CD4-positive, alpha-beta T cell (primary cell): ENCODE measurements at regions not wholly inside any gene's neighbourhood (a gene's known extent, or its start where the extent isn't known, plus 50 kb on each side); places are given as distances from the start of the nearest gene placed in this dataset.

Experiments used
- ATAC-seq: fragments of 200-7000 bp; cut with Tn5 transposase; one replicate; pipeline ENCODE4 v1.10.0; 2022; ENCODE audit warnings: mild to moderate bottlenecking; ENCODE audit not compliant: poor library complexity
- CTCF ChIA-PET: fragments of 350-600 bp; sonication (Branson Sonifier 250); formaldehyde crosslinking; loops from one replicate; lab custom pipeline; 2021; ENCODE audit warnings: antibody characterized with exemption, inconsistent platforms; lab: Charles Lee
- POLR2A ChIA-PET: fragments of 350-600 bp; sonication (Branson Sonifier 250); formaldehyde crosslinking; loops from one replicate; lab custom pipeline; 2021; ENCODE audit warnings: antibody characterized with exemption, inconsistent platforms; lab: Charles Lee
- DNase-seq, 14 experiments: peaks; one replicate each; pipeline ENCODE4 v3.0.0-alpha.2; 2013 to 2020; ENCODE audit warnings: mixed read lengths in 2 of 14
- H3K27ac ChIP-seq, 2 donors: one replicate each; pipeline versions ENCODE4 v1.5.1 to v1.7.0; 2013; ENCODE audit warnings: low read length in 2 of 2, low read depth in 1 of 2, mild to moderate bottlenecking in 1 of 2
- H3K27me3 ChIP-seq, 2 experiments: 1 replicate in 1 of 2; 2 replicates in 1 of 2; pipeline versions ENCODE4 v1.6.1 to v1.7.0; 2013; ENCODE audit warnings: low read length in 2 of 2, control low read depth in 1 of 2, mild to moderate bottlenecking in 1 of 2, moderate library complexity in 1 of 2; ENCODE audit not compliant: insufficient read depth in 2 of 2, control insufficient read depth in 1 of 2
- H3K36me3 ChIP-seq: one replicate; pipeline ENCODE4 v1.6.1; 2013; ENCODE audit warnings: low read length, control low read depth; ENCODE audit not compliant: insufficient read depth
- H3K4me1 ChIP-seq: one replicate; pipeline ENCODE4 v1.6.1; 2013; ENCODE audit warnings: low read length, control low read depth; ENCODE audit not compliant: insufficient read depth
- H3K4me3 ChIP-seq: one replicate; pipeline ENCODE4 v1.5.1; 2013; ENCODE audit warnings: mild to moderate bottlenecking, low read length, moderate library complexity
- H3K9me3 ChIP-seq, 2 experiments: 1 replicate in 1 of 2; 2 replicates in 1 of 2; pipeline versions ENCODE4 v1.6.1 to v1.7.0; 2013; ENCODE audit warnings: low read length in 2 of 2, mild to moderate bottlenecking in 2 of 2, control low read depth in 1 of 2, moderate library complexity in 1 of 2; ENCODE audit not compliant: control insufficient read depth in 1 of 2, insufficient read depth in 1 of 2
- H3K27ac Mint-ChIP-seq: one replicate; pipeline ENCODE4 v1.8.0; 2020; ENCODE audit warnings: mixed read lengths
- H3K27me3 Mint-ChIP-seq: one replicate; pipeline ENCODE4 v1.8.0; 2021; ENCODE audit warnings: mixed read lengths
- H3K36me3 Mint-ChIP-seq: one replicate; pipeline ENCODE4 v1.8.0; 2021; ENCODE audit warnings: low read depth, mixed read lengths
- H3K4me1 Mint-ChIP-seq: one replicate; pipeline ENCODE4 v1.8.0; 2021; ENCODE audit warnings: low read depth, mixed read lengths
- H3K4me3 Mint-ChIP-seq: one replicate; pipeline ENCODE4 v1.8.0; 2020; ENCODE audit warnings: mild to moderate bottlenecking, mixed read lengths
- H3K9me3 Mint-ChIP-seq: one replicate; pipeline ENCODE4 v1.8.0; 2020; ENCODE audit warnings: mixed read lengths
- intact Hi-C, 2 experiments: fragments of 100-400 bp; cut with DNase I in 1 of 2; cut with micrococcal nuclease in 1 of 2; formaldehyde crosslinking; loops; one replicate each; pipeline versions ENCODE4 v1.15.1 to v1.9.0; 2023 to 2025; cut with DNase I, micrococcal nuclease
- TF ChIP-seq, protein P1 (sequence below): fragments of 200-600 bp; IDR thresholded peaks from one replicate; pipeline ENCODE4 v1.8.0; 2022; ENCODE audit warnings: antibody characterized with exemption, mild to moderate bottlenecking

DNA sequence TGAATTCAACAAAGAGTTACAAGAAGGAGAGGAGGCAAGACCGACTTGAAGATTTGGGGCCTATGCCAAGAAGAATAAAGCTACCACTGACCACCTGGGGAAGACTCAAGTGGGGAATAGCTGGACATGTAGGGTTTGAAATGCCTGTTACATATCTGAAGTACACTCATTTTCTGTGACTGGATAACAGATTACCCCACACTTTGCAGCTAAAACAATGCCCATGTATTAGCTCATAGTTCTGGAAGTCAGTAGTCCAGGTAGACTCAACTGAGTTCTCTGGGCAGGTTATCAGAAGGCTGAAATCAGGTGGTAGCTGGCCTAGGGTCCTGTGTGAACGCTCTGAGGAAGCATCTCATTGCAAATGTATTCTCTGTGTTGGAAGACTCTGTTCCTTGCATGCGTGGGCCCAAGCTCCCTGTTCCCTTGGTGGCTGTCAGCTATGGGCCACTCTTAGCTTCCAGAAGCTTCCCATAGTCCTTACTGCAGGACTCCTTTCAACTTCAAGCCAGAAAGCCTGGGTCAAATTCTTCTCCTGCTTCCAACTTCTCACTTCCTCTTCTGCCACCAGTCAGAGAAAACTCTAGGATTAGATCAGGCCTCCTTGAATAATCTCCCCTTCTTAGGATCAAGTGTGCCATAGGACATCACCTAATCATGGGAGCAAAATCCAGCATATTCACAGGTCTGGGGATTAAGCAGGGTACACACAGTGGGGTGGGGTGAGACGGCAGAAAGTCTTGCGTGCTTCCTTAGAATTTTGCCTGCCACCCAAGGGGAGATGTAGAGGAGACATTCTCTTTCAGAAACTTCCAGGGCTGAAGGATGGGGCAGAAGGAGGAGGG is 187.8 kb downstream of the SHQ1 start:
- H3K27me3 Mint-ChIP-seq = no peaks in the 10 kb centered on the region

DNA sequence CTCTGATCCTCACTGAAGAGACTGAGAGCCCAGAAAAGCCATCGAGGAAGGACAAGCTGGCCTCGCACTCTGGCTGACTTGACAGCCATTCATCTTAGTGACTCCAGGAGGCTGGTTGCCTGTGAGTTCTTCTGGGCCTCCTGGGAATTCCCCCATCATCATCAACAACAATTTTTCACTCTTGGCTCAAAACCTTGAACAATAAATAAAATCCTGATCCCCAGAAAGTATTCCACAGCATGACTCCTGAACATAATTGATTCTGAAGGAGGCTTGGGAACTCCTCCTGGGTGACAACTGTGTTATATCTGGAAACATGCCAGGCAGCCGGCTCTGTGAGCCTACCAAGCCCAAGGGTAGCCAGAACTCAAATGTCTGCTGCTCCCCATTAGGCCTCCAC is 188.6 kb downstream of the SHQ1 start:
- intact Hi-C loops = loop anchor here (5.0 to 10.0 kb wide), 3 partner anchors 78 to 947 kb away; no protein-coding TSS in a partner anchor
- ATAC-seq (no peak), DNase-seq (no peak)
- Histone ChIP-seq H3K27me3 (peaks cover 6 to 7% of the 10 kb centered on the region in 2 experiments), H3K27ac (no peak overlapping the region), H3K9me3 (peaks cover 0 to 4% of the 10 kb centered on the region in 2 experiments), H3K4me1 (peaks cover 11% of the 10 kb centered on the region), H3K36me3 (no peaks in the 10 kb centered on the region), H3K4me3 (no peak overlapping the region)
- CTCF ChIA-PET = no interaction called here
- Mint-ChIP-seq H3K27ac (no peak overlapping the region), H3K27me3 (peaks cover 4% of the 10 kb centered on the region), H3K4me3 (no peak overlapping the region), H3K4me1 (peaks cover 18% of the 10 kb centered on the region), H3K36me3 (no peaks in the 10 kb centered on the region), H3K9me3 (no peaks in the 10 kb centered on the region)
- TF ChIP-seq, protein P1, sequence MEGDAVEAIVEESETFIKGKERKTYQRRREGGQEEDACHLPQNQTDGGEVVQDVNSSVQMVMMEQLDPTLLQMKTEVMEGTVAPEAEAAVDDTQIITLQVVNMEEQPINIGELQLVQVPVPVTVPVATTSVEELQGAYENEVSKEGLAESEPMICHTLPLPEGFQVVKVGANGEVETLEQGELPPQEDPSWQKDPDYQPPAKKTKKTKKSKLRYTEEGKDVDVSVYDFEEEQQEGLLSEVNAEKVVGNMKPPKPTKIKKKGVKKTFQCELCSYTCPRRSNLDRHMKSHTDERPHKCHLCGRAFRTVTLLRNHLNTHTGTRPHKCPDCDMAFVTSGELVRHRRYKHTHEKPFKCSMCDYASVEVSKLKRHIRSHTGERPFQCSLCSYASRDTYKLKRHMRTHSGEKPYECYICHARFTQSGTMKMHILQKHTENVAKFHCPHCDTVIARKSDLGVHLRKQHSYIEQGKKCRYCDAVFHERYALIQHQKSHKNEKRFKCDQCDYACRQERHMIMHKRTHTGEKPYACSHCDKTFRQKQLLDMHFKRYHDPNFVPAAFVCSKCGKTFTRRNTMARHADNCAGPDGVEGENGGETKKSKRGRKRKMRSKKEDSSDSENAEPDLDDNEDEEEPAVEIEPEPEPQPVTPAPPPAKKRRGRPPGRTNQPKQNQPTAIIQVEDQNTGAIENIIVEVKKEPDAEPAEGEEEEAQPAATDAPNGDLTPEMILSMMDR = no peak
- POLR2A ChIA-PET = no interaction called here

More for the DNA sequence above, 187.8 kb downstream of the SHQ1 start:
- Mint-ChIP-seq H3K9me3 (no peaks in the 10 kb centered on the region), H3K36me3 (no peaks in the 10 kb centered on the region), H3K4me1 (peaks cover 18% of the 10 kb centered on the region), H3K4me3 (no peak overlapping the region), H3K27ac (no peak overlapping the region)
- intact Hi-C loops = loop anchor here (5.0 to 10.0 kb wide), 2 partner anchors 394 to 933 kb away; partner anchors contain the start of gene EIF4E3 (in 1 of the 2)
- Histone ChIP-seq H3K4me1 (peaks cover 8% of the 10 kb centered on the region), H3K27ac (no peak overlapping the region), H3K27me3 (peaks cover 0 to 6% of the 10 kb centered on the region in 2 experiments), H3K4me3 (no peak overlapping the region), H3K36me3 (no peaks in the 10 kb centered on the region), H3K9me3 (no peaks in the 10 kb centered on the region)
- TF ChIP-seq, protein P1 = no peak
- ChIA-PET POLR2A (no interaction called here), CTCF (no interaction called here)
- DNase-seq = no peak
- ATAC-seq = no peak

DNA sequence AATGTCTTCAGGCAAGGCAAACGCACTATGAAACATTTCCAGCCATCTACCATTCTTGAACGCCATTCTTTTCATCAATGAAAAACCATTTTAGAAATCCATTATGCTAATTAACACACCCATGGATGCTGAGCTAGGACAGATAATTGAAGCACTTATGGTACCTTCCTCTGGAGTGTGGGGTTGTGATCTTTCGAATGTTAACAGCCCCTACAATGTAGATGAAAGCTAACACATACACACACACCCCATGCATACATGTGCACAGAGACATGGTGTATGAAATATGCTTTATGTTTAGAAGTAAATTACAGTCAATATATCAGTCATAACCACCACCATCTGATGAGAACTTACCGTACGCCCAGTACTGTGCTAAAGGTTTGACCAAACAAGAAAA is 189.1 kb downstream of the SHQ1 start:
- Mint-ChIP-seq H3K27ac (no peak overlapping the region), H3K36me3 (no peaks in the 10 kb centered on the region), H3K4me1 (peaks cover 18% of the 10 kb centered on the region), H3K9me3 (no peaks in the 10 kb centered on the region), H3K27me3 (peaks cover 4% of the 10 kb centered on the region), H3K4me3 (no peak overlapping the region)
- Histone ChIP-seq H3K36me3 (no peaks in the 10 kb centered on the region), H3K4me3 (no peak overlapping the region), H3K27me3 (peaks cover 6 to 7% of the 10 kb centered on the region in 2 experiments), H3K27ac (no peak overlapping the region), H3K4me1 (peaks cover 11% of the 10 kb centered on the region), H3K9me3 (peaks cover 0 to 4% of the 10 kb centered on the region in 2 experiments)
- DNase-seq (no peak), ATAC-seq (no peak)
- POLR2A ChIA-PET = no interaction called here
- CTCF ChIA-PET = interaction anchor here (1.2 kb wide), 1 partner anchor 163 kb away, joined by 3 read pairs; no protein-coding TSS in a partner anchor
- intact Hi-C loops = loop anchor here (5.0 to 10.0 kb wide), 3 partner anchors 78 to 947 kb away; no protein-coding TSS in a partner anchor
- TF ChIP-seq, protein P1 = no peak
